K562 (cell line): ENCODE measurements at regions not wholly inside any gene's neighbourhood (a gene's known extent, or its start where the extent isn't known, plus 50 kb on each side); places are given as distances from the start of the nearest gene placed in this dataset.
"Not testable (repeated sequence)": the region's sequence is repeated elsewhere in the genome, so short reads cannot be mapped to it uniquely, and the experiment has no call there.

Experiments used
- ATAC-seq: fragments of 200-7000 bp; cut with Tn5 transposase; 3 replicates; pipeline ENCODE4 v1.9.1; 2020; ENCODE audit warnings: moderate library complexity
- BruUV-seq: library from RNA; stranded (reverse); fragments of 400-500 nt; replicated peaks from 2 replicates; lab custom pipeline; 2021; lab: Mats Ljungman, UMichigan
- CTCF ChIA-PET: fragments of 300-600 bp; formaldehyde crosslinking; extraction: SDS; loops from one replicate; lab custom pipeline; 2021; ENCODE audit warnings: low intra/inter-chr PET ratio; lab: Yijun Ruan, JAX
- POLR2A ChIA-PET: fragments of 300-600, 350-650 bp; sonication (Branson Sonifier 250); formaldehyde crosslinking; extraction: SDS; loops from one replicate; lab custom pipeline; 2021; ENCODE audit warnings: antibody characterized with exemption, inconsistent platforms; lab: Yijun Ruan, JAX
- DNase-seq, 4 experiments: peaks; one replicate each; pipeline versions ENCODE4 v3.0.0 to v3.0.0-alpha.2; 2011 to 2018; ENCODE audit warnings: low spot score in 3 of 4, mixed read lengths in 3 of 4; ENCODE audit errors: extremely low read depth in 1 of 4
- FAIRE-seq: peaks from 2 replicates; lab custom pipeline; 2011; peaks lifted over from hg19 to GRCh38; lab: Jason Lieb, UNC
- H2AFZ ChIP-seq: 2 replicates; pipeline ENCODE4 v1.6.0; 2011; ENCODE audit warnings: low read depth, low read length, control low read depth, inconsistent platforms
- H3K27ac ChIP-seq: fragments of 200-600 bp; 3 replicates; pipeline ENCODE4 v1.8.0; 2011; ENCODE audit warnings: low read depth, mild to moderate bottlenecking, control low read depth, inconsistent platforms, low read length, moderate library complexity, mixed read lengths; ENCODE audit errors: extremely low read depth
- H3K27me3 ChIP-seq, 2 experiments: fragments of 300-600 bp in 1 of 2; 2 replicates in 1 of 2; 3 replicates in 1 of 2; pipeline versions ENCODE4 v1.6.0 to v1.8.0; 2011; ENCODE audit warnings: inconsistent platforms in 2 of 2, low read length in 2 of 2, mild to moderate bottlenecking in 1 of 2, mixed read lengths in 1 of 2, moderate library complexity in 1 of 2; ENCODE audit not compliant: control insufficient read depth in 2 of 2, insufficient read depth in 2 of 2
- H3K36me3 ChIP-seq: fragments of 300-600 bp; 3 replicates; pipeline ENCODE4 v1.8.0; 2011; ENCODE audit warnings: mild to moderate bottlenecking, low read length, inconsistent platforms; ENCODE audit not compliant: control insufficient read depth, insufficient read depth
- H3K4me1 ChIP-seq, 2 experiments: fragments of 200-600 bp in 1 of 2; replicated peaks in 1 of 2; 2 replicates in 1 of 2; 3 replicates in 1 of 2; pipeline versions ENCODE4 v1.5.1 to v1.8.0; 2011; ENCODE audit warnings: inconsistent platforms in 2 of 2, low read length in 2 of 2, mild to moderate bottlenecking in 1 of 2, mixed read lengths in 1 of 2, moderate library complexity in 1 of 2; ENCODE audit not compliant: control insufficient read depth in 2 of 2, insufficient read depth in 2 of 2
- H3K4me2 ChIP-seq: 2 replicates; pipeline ENCODE4 v1.6.1; 2011; ENCODE audit warnings: low read length, control low read depth, inconsistent platforms, mixed read lengths; ENCODE audit not compliant: insufficient read depth
- H3K4me3 ChIP-seq: fragments of 200-600 bp; sonication (generic), shearing (Covaris generic); 2 replicates; pipeline ENCODE4 v1.5.1; 2016; ENCODE audit warnings: control low read depth, inconsistent platforms
- H3K79me2 ChIP-seq: fragments of 200-600 bp; 3 replicates; pipeline ENCODE4 v1.8.0; 2011; ENCODE audit warnings: low read length, inconsistent platforms; ENCODE audit not compliant: control insufficient read depth, insufficient read depth
- H3K9ac ChIP-seq, 2 experiments: 2 replicates each; pipeline versions ENCODE4 v1.6.0 to v1.6.1; 2011; ENCODE audit warnings: low read depth in 2 of 2, low read length in 2 of 2, control low read depth in 1 of 2, inconsistent platforms in 1 of 2, mild to moderate bottlenecking in 1 of 2, mixed read lengths in 1 of 2; ENCODE audit not compliant: insufficient read depth in 1 of 2
- H3K9me1 ChIP-seq: one replicate; pipeline ENCODE4 v1.6.0; 2011; ENCODE audit warnings: inconsistent platforms, mild to moderate bottlenecking, low read length, moderate library complexity; ENCODE audit not compliant: control insufficient read depth, insufficient read depth
- H3K9me3 ChIP-seq: replicated peaks from 2 replicates; pipeline ENCODE4 v1.5.1; 2011; ENCODE audit warnings: low read depth, low read length, inconsistent platforms; ENCODE audit not compliant: control insufficient read depth, insufficient read depth
- H4K20me1 ChIP-seq: replicated peaks from 2 replicates; pipeline ENCODE4 v1.6.1; 2011; ENCODE audit warnings: low read length, inconsistent platforms, mixed read lengths; ENCODE audit not compliant: control insufficient read depth, insufficient read depth
- CEBPB ChIP-seq: fragments of 450-650 bp; IDR thresholded peaks from 2 replicates; pipeline ENCODE4 v1.6.1; 2016; ENCODE audit warnings: missing genetic modification characterization, missing compliant biosample characterization
- CEBPG ChIP-seq, 3 experiments: fragments of 200-800 bp in 1 of 3; sonication (Bioruptor generic) in 1 of 3; sonication (generic) in 1 of 3; formaldehyde crosslinking in 1 of 3; IDR thresholded peaks in 2 of 3; conservative IDR thresholded peaks in 1 of 3; 2 replicates each; pipeline versions ENCODE4 v1.6.1 to v1.8.0; 2016 to 2022; ENCODE audit warnings: missing compliant biosample characterization in 2 of 3, missing genetic modification characterization in 2 of 3, mild to moderate bottlenecking in 1 of 3, missing genetic modification reagents in 1 of 3
- HNRNPK ChIP-seq: fragments of 200-400 bp; formaldehyde crosslinking; IDR thresholded peaks from one replicate; pipeline ENCODE4 v1.6.1; 2018; ENCODE audit warnings: mild to moderate bottlenecking, low read depth, low read length; ENCODE audit not compliant: poor library complexity, severe bottlenecking
- WGBS: fragments of 100-300 bp; shearing (Covaris generic); methylation state at CpG from one replicate; pipeline ENCODE4 v1.1.6; 2016; ENCODE audit warnings: low coverage, mixed read lengths; ENCODE audit not compliant: insufficient coverage; ENCODE audit errors: missing lambda C conversion rate; 5-methylcytosine and 5-hydroxymethylcytosine counted together
- in situ Hi-C: fragments of 300-500 bp; cut with MboI; formaldehyde crosslinking; loops from 4 replicates; pipeline ENCODE4 v1.15.0; 2018; ENCODE audit warnings: inconsistent platforms, mixed read lengths
- intact Hi-C: fragments of 100-400 bp; cut with micrococcal nuclease; formaldehyde crosslinking; loops from 2 replicates; pipeline ENCODE4 v1.14.2; 2022

DNA sequence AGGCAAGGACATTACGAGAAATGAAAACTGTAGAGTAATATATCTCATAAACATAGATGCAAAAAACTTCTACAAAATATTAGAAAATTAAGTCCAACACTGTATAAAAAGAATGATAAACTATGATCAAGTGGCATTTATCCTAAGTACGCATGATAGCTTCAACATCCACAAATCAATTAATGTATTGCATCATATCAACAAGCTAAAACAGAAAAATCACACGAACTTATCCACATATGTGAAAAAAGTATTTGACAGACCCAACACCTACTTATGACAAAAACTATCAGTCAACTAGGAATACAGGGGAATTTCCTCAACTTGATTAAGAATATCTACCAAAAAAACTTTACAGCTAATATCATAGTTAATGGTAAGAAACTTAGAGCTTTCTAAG is 129.9 kb upstream of the ALG10 start:
- CTCF ChIA-PET, result no interaction called here
- no TSS peak for BruUV-seq
- no peaks in the 10 kb centered on the region for H3K9me3 ChIP-seq
- no peak overlapping the region for H3K27ac ChIP-seq
- H3K9ac ChIP-seq, result no peak overlapping the region
- in situ Hi-C loops, result no loop called here
- ATAC-seq (no peak), DNase-seq (no peak)
- H2AFZ ChIP-seq, result no peak overlapping the region
- POLR2A ChIA-PET, result interaction anchor here (0.6 kb wide), 1 partner anchor 12 kb away, joined by 4 read pairs; no protein-coding TSS in a partner anchor
- 28% methylated on average over 3 of the region's 3 CpGs for WGBS
- H3K4me1 ChIP-seq, result no peaks in the 10 kb centered on the region
- H3K9me1 ChIP-seq, result no peaks in the 10 kb centered on the region
- TF ChIP-seq HNRNPK (no peak), CEBPB (0 out of 2 replicates have a peak, but pooled peaks have one; percentile 9), CEBPG (CRISPR knock-in tag; IDR thresholded peaks at IDR 0.05) (no peak), CEBPG (tag; conservative IDR thresholded peaks at IDR 0.05 in 1 of 2, IDR thresholded peaks at IDR 0.05 in 1 of 2) (peak in 1 of 2 experiments; percentile 76; a peak in 2 of 4 replicates)
- TF ChIP-seq, all 486 proteins: peak for 2
- intact Hi-C loops, result no loop called here
- FAIRE-seq, result no peak
- Histone ChIP-seq H3K4me3 (no peak overlapping the region), H4K20me1 (no peaks in the 10 kb centered on the region), H3K79me2 (no peaks in the 10 kb centered on the region), H3K27me3 (no peaks in the 10 kb centered on the region), H3K4me2 (no peak overlapping the region), H3K36me3 (no peaks in the 10 kb centered on the region)

DNA sequence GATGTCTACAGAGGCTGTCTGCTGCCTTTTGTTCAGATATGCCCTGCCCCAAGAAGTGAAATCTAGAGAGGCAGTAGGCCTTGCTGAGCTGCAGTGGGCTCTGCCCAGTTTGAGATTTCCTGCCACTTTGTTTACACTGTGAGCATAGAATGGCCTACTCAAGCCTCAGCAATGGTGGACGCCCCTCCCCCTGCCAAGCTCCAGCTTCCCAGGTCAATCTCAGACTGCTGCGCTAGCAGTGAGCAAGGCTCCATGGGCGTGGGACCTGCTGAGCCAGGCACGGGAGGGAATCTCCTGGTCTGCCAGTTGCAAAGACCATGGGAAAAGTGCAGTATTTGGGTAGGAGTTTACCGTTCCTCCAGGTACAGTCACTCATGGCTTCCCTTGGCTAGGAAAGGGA is 101.8 kb upstream of the ALG10 start:
- H2AFZ ChIP-seq, H3K4me2 ChIP-seq, H3K9me1 ChIP-seq, H3K4me3 ChIP-seq, H3K4me1 ChIP-seq, DNase-seq, H3K79me2 ChIP-seq, H3K36me3 ChIP-seq, H3K9ac ChIP-seq, in situ Hi-C loops, BruUV-seq, ATAC-seq, POLR2A ChIA-PET, H3K9me3 ChIP-seq, H3K27me3 ChIP-seq, H3K27ac ChIP-seq, intact Hi-C loops, CTCF ChIA-PET, FAIRE-seq, H4K20me1 ChIP-seq: not testable (repeated sequence)
- WGBS, result 12% methylated on average over 5 of the region's 5 CpGs
